ENCODE measurements at regions not wholly inside any gene's neighbourhood (a gene's known extent, or its start where the extent isn't known, plus 50 kb on each side); places are given as distances from the start of the nearest gene placed in this dataset.
"Not testable (repeated sequence)": the region's sequence is repeated elsewhere in the genome, so short reads cannot be mapped to it uniquely, and the experiment has no call there.

GRCh38 chr12:65725376-65725775 is 98.9 kb upstream of the HMGA2 start:
- peaks cover 0 to 23% of the 10 kb centered on the region in 2 donors for H3K27me3 ChIP-seq
- intact Hi-C loops (cut with DNase I) = no loop called here

GRCh38 chr12:65728455-65728847 is 95.8 kb upstream of the HMGA2 start:
- WGBS (ENCODE audit: insufficient coverage, low coverage, low lambda C conversion rate, missing lambda C conversion rate) = 8% methylated on average over 6 of the region's 6 CpGs
- Histone ChIP-seq H3K36me3 (no peaks in the 10 kb centered on the region), H3K27ac (no peak overlapping the region), H3K27me3 (peaks cover 0 to 23% of the 10 kb centered on the region in 2 donors), H3K4me1 (no peaks in the 10 kb centered on the region), H3K4me3 (no peak overlapping the region), H3K9me3 (no peaks in the 10 kb centered on the region)
- no peak for ATAC-seq
- no peak for DNase-seq
- intact Hi-C loops (cut with DNase I) = no loop called here
- TF ChIP-seq POLR2A (IDR thresholded peaks at IDR 0.05) (no peak), CTCF (IDR thresholded peaks at IDR 0.05) (no peak)

More at GRCh38 chr12:65725376-65725775, 98.9 kb upstream of the HMGA2 start:
- H3K36me3 ChIP-seq = no peaks in the 10 kb centered on the region
- H3K4me1 ChIP-seq = no peaks in the 10 kb centered on the region
- TF ChIP-seq POLR2A (IDR thresholded peaks at IDR 0.05) = no peak
- no peak for TF ChIP-seq CTCF (IDR thresholded peaks at IDR 0.05)
- no peak overlapping the region for H3K4me3 ChIP-seq
- 89% methylated on average over 1 of the region's 2 CpGs for WGBS (ENCODE audit: insufficient coverage, low coverage, low lambda C conversion rate, missing lambda C conversion rate)
- no peaks in the 10 kb centered on the region for H3K9me3 ChIP-seq
- ATAC-seq = no peak
- H3K27ac ChIP-seq = no peak overlapping the region
- no peak for DNase-seq

GRCh38 chr12:65728848-65729793 is 95.2 kb upstream of the HMGA2 start:
- peak in 2 of 4 donors; percentile 18 to 29 for ATAC-seq
- intact Hi-C loops (cut with DNase I) = no loop called here
- Histone ChIP-seq H3K27me3 (peaks cover 0 to 23% of the 10 kb centered on the region in 2 donors), H3K9me3 (no peaks in the 10 kb centered on the region), H3K4me3 (no peak overlapping the region), H3K36me3 (no peaks in the 10 kb centered on the region), H3K27ac (no peak overlapping the region), H3K4me1 (no peaks in the 10 kb centered on the region)
- DNase-seq = no peak
- TF ChIP-seq CTCF (IDR thresholded peaks at IDR 0.05) = no peak
- no peak for TF ChIP-seq POLR2A (IDR thresholded peaks at IDR 0.05)
- 6% methylated on average over 30 of the region's 66 CpGs for WGBS (ENCODE audit: insufficient coverage, low coverage, low lambda C conversion rate, missing lambda C conversion rate)

- no peak overlapping the region for H3K4me3 ChIP-seq
- H3K36me3 ChIP-seq = no peaks in the 10 kb centered on the region
- DNase-seq = no peak
- H3K4me1 ChIP-seq = no peaks in the 10 kb centered on the region
- H3K27ac ChIP-seq = no peak overlapping the region
- no peak for TF ChIP-seq POLR2A (IDR thresholded peaks at IDR 0.05)
- TF ChIP-seq CTCF (IDR thresholded peaks at IDR 0.05) = no peak
- intact Hi-C loops (cut with DNase I) = no loop called here
- H3K27me3 ChIP-seq = peaks cover 0 to 23% of the 10 kb centered on the region in 2 donors
- 59% methylated on average over 4 of the region's 4 CpGs for WGBS (ENCODE audit: insufficient coverage, low coverage, low lambda C conversion rate, missing lambda C conversion rate)
- H3K9me3 ChIP-seq = no peaks in the 10 kb centered on the region
- ATAC-seq = no peak
These were observed 92.5 kb upstream of the HMGA2 start for GRCh38 chr12:65731771-65732170.

- peaks cover 0 to 10% of the 10 kb centered on the region in 2 donors for H3K27me3 ChIP-seq
- H3K4me1 ChIP-seq; H3K4me3 ChIP-seq; DNase-seq; intact Hi-C loops (cut with DNase I); H3K36me3 ChIP-seq; ATAC-seq; H3K27ac ChIP-seq; H3K9me3 ChIP-seq: not testable (repeated sequence)
- 50% methylated on average over 1 of the region's 2 CpGs for WGBS (ENCODE audit: insufficient coverage, low coverage, low lambda C conversion rate, missing lambda C conversion rate)
These were observed 90.6 kb upstream of the HMGA2 start for GRCh38 chr12:65733643-65734042.
